ENCODE measurements at regions not wholly inside any gene's neighbourhood (a gene's known extent, or its start where the extent isn't known, plus 50 kb on each side); places are given as distances from the start of the nearest gene placed in this dataset.

GRCh38 chr5:110008131-110008530 is 318.4 kb downstream of the MAN2A1 start:
- Histone ChIP-seq H3K4me1 (ENCODE audit: control insufficient read depth, extremely low read depth, insufficient read depth, low read length) (no peaks in the 10 kb centered on the region), H3K79me2 (ENCODE audit: control insufficient read depth, insufficient read depth, low read length) (no peaks in the 10 kb centered on the region), H3K9me1 (replicated peaks; ENCODE audit: control insufficient read depth, extremely low read depth, insufficient read depth, low read length) (no peaks in the 10 kb centered on the region), H3K27me3 (ENCODE audit: control insufficient read depth in 2 of 2, insufficient read depth in 2 of 2, low read length in 2 of 2) (no peaks in the 10 kb centered on the region), H3K4me2 (ENCODE audit: insufficient read depth, low read length) (no peak overlapping the region), H4K20me1 (replicated peaks; ENCODE audit: control insufficient read depth, extremely low read depth, insufficient read depth, low read length) (no peaks in the 10 kb centered on the region), H2AFZ (ENCODE audit: low read depth, low read length) (no peak overlapping the region), H3K9ac (replicated peaks; ENCODE audit: extremely low read depth, insufficient read depth, low read length) (no peak overlapping the region), H3K4me3 (replicated peaks in 1 of 3; ENCODE audit: insufficient read depth in 1 of 3, low read depth in 1 of 3, low read length in 3 of 3) (no peak overlapping the region), H3K9me3 (replicated peaks; ENCODE audit: control insufficient read depth, insufficient read depth, low read length) (no peaks in the 10 kb centered on the region), H3K36me3 (ENCODE audit: control insufficient read depth in 2 of 2, extremely low read depth in 1 of 2, insufficient read depth in 2 of 2, low read length in 2 of 2) (no peaks in the 10 kb centered on the region), H3K27ac (ENCODE audit: insufficient read depth, low read depth, low read length) (no peak overlapping the region)
- no peak for TF ChIP-seq CTCF (IDR thresholded peaks at IDR 0.05; ENCODE audit: extremely low read depth in 1 of 2, insufficient read depth in 1 of 2, low read depth in 1 of 2, low read length in 2 of 2)
- no peak for TF ChIP-seq JUN (IDR thresholded peaks at IDR 0.05; ENCODE audit: borderline replicate concordance, insufficient read depth, insufficient read length, low read depth)
- no peak for TF ChIP-seq MAX (IDR thresholded peaks at IDR 0.05; ENCODE audit: insufficient read depth, insufficient read length)
- TF ChIP-seq MYC (IDR thresholded peaks at IDR 0.05; ENCODE audit: low read depth, low read length), result no peak
- POLR2A ChIA-PET, result no interaction called here
- dilution Hi-C loops (cut with MboI; ENCODE audit: extremely low pct_ligation_motif_present, low sequenced_read_pairs) (no loop called here), intact Hi-C loops (cut with micrococcal nuclease) (no loop called here)
- CTCF ChIA-PET, result no interaction called here
- DNase-seq (ENCODE audit: low read depth, low spot score) (no peak), FAIRE-seq (no peak)
- BruUV-seq (replicated peaks), result no TSS peak

GRCh38 chr5:110012145-110012544 is 322.4 kb downstream of the MAN2A1 start:
- BruUV-seq (replicated peaks), result no TSS peak
- no peaks in the 10 kb centered on the region for H3K36me3 ChIP-seq (ENCODE audit: control insufficient read depth in 2 of 2, extremely low read depth in 1 of 2, insufficient read depth in 2 of 2, low read length in 2 of 2)

More at GRCh38 chr5:110012145-110012544, 322.4 kb downstream of the MAN2A1 start:
- no peak for FAIRE-seq
- no peak for DNase-seq (ENCODE audit: low read depth, low spot score)
- Histone ChIP-seq H2AFZ (ENCODE audit: low read depth, low read length) (no peak overlapping the region), H3K9me3 (replicated peaks; ENCODE audit: control insufficient read depth, insufficient read depth, low read length) (no peaks in the 10 kb centered on the region), H3K27ac (ENCODE audit: insufficient read depth, low read depth, low read length) (no peak overlapping the region), H3K27me3 (ENCODE audit: control insufficient read depth in 2 of 2, insufficient read depth in 2 of 2, low read length in 2 of 2) (no peaks in the 10 kb centered on the region), H4K20me1 (replicated peaks; ENCODE audit: control insufficient read depth, extremely low read depth, insufficient read depth, low read length) (no peaks in the 10 kb centered on the region), H3K79me2 (ENCODE audit: control insufficient read depth, insufficient read depth, low read length) (no peaks in the 10 kb centered on the region), H3K9me1 (replicated peaks; ENCODE audit: control insufficient read depth, extremely low read depth, insufficient read depth, low read length) (no peaks in the 10 kb centered on the region), H3K4me2 (ENCODE audit: insufficient read depth, low read length) (no peak overlapping the region), H3K4me1 (ENCODE audit: control insufficient read depth, extremely low read depth, insufficient read depth, low read length) (no peaks in the 10 kb centered on the region), H3K4me3 (replicated peaks in 1 of 3; ENCODE audit: insufficient read depth in 1 of 3, low read depth in 1 of 3, low read length in 3 of 3) (no peak overlapping the region), H3K9ac (replicated peaks; ENCODE audit: extremely low read depth, insufficient read depth, low read length) (no peak overlapping the region)
- dilution Hi-C loops (cut with MboI; ENCODE audit: extremely low pct_ligation_motif_present, low sequenced_read_pairs) (no loop called here), intact Hi-C loops (cut with micrococcal nuclease) (no loop called here)
- CTCF ChIA-PET, result no interaction called here
- POLR2A ChIA-PET, result no interaction called here
- no peak for TF ChIP-seq EZH2 (IDR thresholded peaks at IDR 0.05; ENCODE audit: borderline replicate concordance, low read depth, low read length, severe bottlenecking)
- TF ChIP-seq FOS (IDR thresholded peaks at IDR 0.05; ENCODE audit: borderline replicate concordance, insufficient read depth, low read length), result no peak
- no peak for TF ChIP-seq GATA2 (IDR thresholded peaks at IDR 0.05; ENCODE audit: insufficient read depth, insufficient read length, low read depth, low read length)
- TF ChIP-seq POLR2A (IDR thresholded peaks at IDR 0.05; ENCODE audit: low read depth, low read length), result no peak
- TF ChIP-seq JUN (IDR thresholded peaks at IDR 0.05; ENCODE audit: borderline replicate concordance, insufficient read depth, insufficient read length, low read depth), result no peak
- no peak for TF ChIP-seq MYC (IDR thresholded peaks at IDR 0.05; ENCODE audit: low read depth, low read length)
- no peak for TF ChIP-seq MAX (IDR thresholded peaks at IDR 0.05; ENCODE audit: insufficient read depth, insufficient read length)
- TF ChIP-seq POLR2AphosphoS5 (IDR thresholded peaks at IDR 0.05; ENCODE audit: insufficient read depth, low read depth, low read length), result no peak
- TF ChIP-seq CTCF (IDR thresholded peaks at IDR 0.05; ENCODE audit: extremely low read depth in 1 of 2, insufficient read depth in 1 of 2, low read depth in 1 of 2, low read length in 2 of 2), result no peak

All from endothelial cell of umbilical vein (primary cell).